B cell (primary cell): ENCODE measurements at regions not wholly inside any gene's neighbourhood (a gene's known extent, or its start where the extent isn't known, plus 50 kb on each side); places are given as distances from the start of the nearest gene placed in this dataset.

Experiments used
- ATAC-seq: fragments of 200-7000 bp; cut with Tn5 transposase; one replicate; pipeline ENCODE4 v1.10.0; 2021; ENCODE audit warnings: low read depth, mild to moderate bottlenecking, moderate number of reproducible peaks, moderate library complexity
- CTCF ChIA-PET: fragments of 350-600 bp; sonication (Branson Sonifier 250); formaldehyde crosslinking; loops from one replicate; lab custom pipeline; 2021; ENCODE audit warnings: antibody characterized with exemption, inconsistent platforms; lab: Charles Lee
- POLR2A ChIA-PET: fragments of 350-600 bp; sonication (Branson Sonifier 250); formaldehyde crosslinking; loops from one replicate; lab custom pipeline; 2021; ENCODE audit warnings: antibody characterized with exemption; lab: Charles Lee
- DNase-seq: peaks from one replicate; pipeline ENCODE4 v3.0.0; 2013
- H2AFZ ChIP-seq: 2 replicates; pipeline ENCODE4 v1.6.1; 2012; ENCODE audit warnings: mild to moderate bottlenecking, low read depth, low read length; ENCODE audit not compliant: insufficient read depth, poor library complexity, severe bottlenecking
- H3K27ac ChIP-seq, 2 donors: 1 replicate in 1 of 2; 2 replicates in 1 of 2; pipeline ENCODE4 v1.5.1; 2012 to 2013; ENCODE audit warnings: low read length in 2 of 2, mild to moderate bottlenecking in 2 of 2, moderate library complexity in 1 of 2
- H3K27me3 ChIP-seq, 4 experiments: fragments of 200-600 bp in 1 of 4; sonication (generic) in 1 of 4; replicated peaks in 1 of 4; 1 replicate in 2 of 4; 2 replicates in 2 of 4; pipeline versions ENCODE4 v1.6.1 to v1.7.0; 2013 to 2016; ENCODE audit warnings: low read length in 3 of 4, mild to moderate bottlenecking in 2 of 4, mixed read lengths in 1 of 4, moderate library complexity in 1 of 4; ENCODE audit not compliant: insufficient read depth in 4 of 4, control insufficient read depth in 3 of 4; ENCODE audit errors: control extremely low read depth in 1 of 4
- H3K36me3 ChIP-seq, 2 experiments: replicated peaks in 1 of 2; 1 replicate in 1 of 2; 2 replicates in 1 of 2; pipeline versions ENCODE4 v1.6.1 to v1.7.1; 2013; ENCODE audit warnings: low read length in 1 of 2; ENCODE audit not compliant: insufficient read depth in 2 of 2, control insufficient read depth in 1 of 2; ENCODE audit errors: control extremely low read depth in 1 of 2, extremely low read depth in 1 of 2
- H3K4me1 ChIP-seq, 2 donors: fragments of 200-600 bp in 1 of 2; sonication (generic) in 1 of 2; 1 replicate in 1 of 2; 2 replicates in 1 of 2; pipeline versions ENCODE4 v1.5.1 to v1.6.1; 2013 to 2017; ENCODE audit warnings: low read length in 2 of 2; ENCODE audit not compliant: control insufficient read depth in 2 of 2, insufficient read depth in 2 of 2
- H3K4me2 ChIP-seq: replicated peaks from 2 replicates; pipeline ENCODE3; 2012; ENCODE audit warnings: mild to moderate bottlenecking, low read depth, low read length; ENCODE audit not compliant: poor library complexity, severe bottlenecking
- H3K4me3 ChIP-seq, 5 experiments: fragments of 200-600 bp in 1 of 5; sonication (generic) in 1 of 5; 1 replicate in 3 of 5; 2 replicates in 2 of 5; pipeline versions ENCODE4 v1.5.1 to v1.7.0; 2011 to 2016; ENCODE audit warnings: low read length in 4 of 5, mild to moderate bottlenecking in 4 of 5, low read depth in 2 of 5, control low read depth in 1 of 5, moderate library complexity in 1 of 5; ENCODE audit not compliant: insufficient read depth in 1 of 5; ENCODE audit errors: control extremely low read depth in 1 of 5, extremely low read depth in 1 of 5
- H3K79me2 ChIP-seq: fragments of 200-600 bp; sonication (generic); one replicate; pipeline ENCODE4 v1.6.0; 2016; ENCODE audit warnings: low read length; ENCODE audit not compliant: control insufficient read depth, insufficient read depth
- H3K9ac ChIP-seq: fragments of 200-600 bp; sonication (generic); 2 replicates; pipeline ENCODE4 v1.6.1; 2017; ENCODE audit warnings: mild to moderate bottlenecking, low read length, moderate library complexity
- H3K9me3 ChIP-seq, 3 donors: one replicate each; pipeline versions ENCODE4 v1.6.1 to v1.7.1; 2013; ENCODE audit warnings: low read length in 2 of 3; ENCODE audit not compliant: control insufficient read depth in 2 of 3, insufficient read depth in 1 of 3; ENCODE audit errors: control extremely low read depth in 1 of 3
- H4K20me1 ChIP-seq: 2 replicates; pipeline ENCODE4 v1.6.0; 2012; ENCODE audit warnings: mild to moderate bottlenecking, low read length; ENCODE audit not compliant: insufficient read depth, control insufficient read depth, poor library complexity, severe bottlenecking
- H3K27ac Mint-ChIP-seq: one replicate; pipeline ENCODE4 v1.8.0; 2021; ENCODE audit warnings: mixed read lengths
- H3K27me3 Mint-ChIP-seq: one replicate; pipeline ENCODE4 v1.8.0; 2021; ENCODE audit warnings: mixed read lengths
- H3K4me1 Mint-ChIP-seq: one replicate; pipeline ENCODE4 v1.8.0; 2021; ENCODE audit warnings: mixed read lengths
- H3K4me3 Mint-ChIP-seq: one replicate; pipeline ENCODE4 v1.8.0; 2021; ENCODE audit warnings: mixed read lengths
- H3K9me3 Mint-ChIP-seq: one replicate; pipeline ENCODE4 v1.8.0; 2022; ENCODE audit warnings: mixed read lengths; ENCODE audit not compliant: insufficient read depth
- CTCF ChIP-seq: fragments of 200-600 bp; IDR thresholded peaks from one replicate; pipeline ENCODE4 v1.8.0; 2022; ENCODE audit warnings: antibody characterized with exemption, mild to moderate bottlenecking
- EZH2 ChIP-seq: IDR thresholded peaks from 2 replicates; pipeline ENCODE4 v1.6.1; 2012; ENCODE audit warnings: borderline replicate concordance, low read depth, mild to moderate bottlenecking, moderate library complexity, low read length; ENCODE audit not compliant: insufficient read depth, poor library complexity, severe bottlenecking
- WGBS: methylation state at CpG from one replicate; pipeline ENCODE4 v1.1.5; 2013; ENCODE audit warnings: missing lambda C conversion rate; ENCODE audit not compliant: insufficient coverage; 5-methylcytosine and 5-hydroxymethylcytosine counted together
- intact Hi-C: fragments of 100-400 bp; cut with micrococcal nuclease; formaldehyde crosslinking; loops from one replicate; pipeline ENCODE4 v1.10.0; 2022

GRCh38 chr6:156352861-156353260, 424.3 kb upstream of the ARID1B start:
- no peaks in the 10 kb centered on the region for H3K79me2 ChIP-seq
- H3K27ac ChIP-seq, result no peak overlapping the region
- no peak for TF ChIP-seq EZH2
- TF ChIP-seq CTCF, result no peak
- ATAC-seq (no peak), DNase-seq (no peak)
- H3K4me3 ChIP-seq, result no peak overlapping the region
- ChIA-PET POLR2A (interaction anchor here (0.6 kb wide), 1 partner anchor 40 kb away, joined by 4 read pairs; no protein-coding TSS in a partner anchor), CTCF (no interaction called here)
- H3K9ac ChIP-seq, result no peak overlapping the region
- H3K9me3 ChIP-seq, result peaks cover 0 to 3% (median 0%) of the 10 kb centered on the region in 3 donors
- intact Hi-C loops, result no loop called here
- no peak overlapping the region for H3K4me2 ChIP-seq
- H3K36me3 ChIP-seq, result no peaks in the 10 kb centered on the region
- no peak overlapping the region for H2AFZ ChIP-seq
- H3K9me3 Mint-ChIP-seq, result peaks cover 4% of the 10 kb centered on the region
- H3K4me1 Mint-ChIP-seq, result peaks cover 10% of the 10 kb centered on the region
- H3K27me3 Mint-ChIP-seq, result peaks cover 28% of the 10 kb centered on the region
- no peak overlapping the region for H3K4me3 Mint-ChIP-seq
- H3K4me1 ChIP-seq, result peaks cover 2% of the 10 kb centered on the region in 2 donors
- H4K20me1 ChIP-seq, result no peaks in the 10 kb centered on the region
- H3K27me3 ChIP-seq, result peaks cover 0 to 3% (median 0%) of the 10 kb centered on the region in 4 experiments
- no peak overlapping the region for H3K27ac Mint-ChIP-seq

GRCh38 chr6:156351346-156351966, 425.7 kb upstream of the ARID1B start:
- 98% methylated on average over 6 of the region's 6 CpGs for WGBS
- H3K27ac Mint-ChIP-seq, result no peak overlapping the region
- no peak for ATAC-seq
- H3K27me3 Mint-ChIP-seq, result peaks cover 24% of the 10 kb centered on the region
- Histone ChIP-seq H3K27me3 (peaks cover 0 to 3% (median 0%) of the 10 kb centered on the region in 4 experiments), H3K27ac (no peak overlapping the region), H3K4me3 (no peak overlapping the region), H3K9ac (no peak overlapping the region), H2AFZ (no peak overlapping the region), H3K4me1 (peaks cover 6 to 7% of the 10 kb centered on the region in 2 donors), H4K20me1 (no peaks in the 10 kb centered on the region), H3K79me2 (no peaks in the 10 kb centered on the region), H3K4me2 (no peak overlapping the region), H3K9me3 (peaks cover 0 to 3% (median 0%) of the 10 kb centered on the region in 3 donors), H3K36me3 (no peaks in the 10 kb centered on the region)
- H3K4me1 Mint-ChIP-seq, result peaks cover 14% of the 10 kb centered on the region
- ChIA-PET CTCF (no interaction called here), POLR2A (no interaction called here)
- intact Hi-C loops, result no loop called here
- H3K4me3 Mint-ChIP-seq, result no peak overlapping the region
- no peak for DNase-seq
- TF ChIP-seq EZH2 (no peak), CTCF (no peak)
- H3K9me3 Mint-ChIP-seq, result no peaks in the 10 kb centered on the region
